BE2C (cell line): ENCODE measurements at regions not wholly inside any gene's neighbourhood (a gene's known extent, or its start where the extent isn't known, plus 50 kb on each side); places are given as distances from the start of the nearest gene placed in this dataset.

ENCODE experiments used
- DNase-seq: peaks from one replicate; pipeline ENCODE4 v3.0.0-alpha.2; 2020
- H3K27me3 ChIP-seq: fragments of 250-450 bp; sonication (Bioruptor Pico); 2 replicates; pipeline ENCODE4 v1.5.1; 2020; ENCODE audit warnings: mild to moderate bottlenecking
- H3K36me3 ChIP-seq: fragments of 250-450 bp; sonication (Bioruptor Pico); 2 replicates; pipeline ENCODE4 v1.5.1; 2020; ENCODE audit warnings: mild to moderate bottlenecking
- H3K4me1 ChIP-seq: fragments of 250-450 bp; sonication (Bioruptor Pico); 2 replicates; pipeline ENCODE4 v1.5.1; 2020
- H3K4me3 ChIP-seq: 2 replicates; pipeline ENCODE4 v1.5.1; 2011; ENCODE audit warnings: low read depth, low read length
- H3K9me3 ChIP-seq: fragments of 250-450 bp; sonication (Bioruptor Pico); 2 replicates; pipeline ENCODE4 v1.5.1; 2020
- CTCF ChIP-seq: IDR thresholded peaks from 2 replicates; pipeline ENCODE4 v1.5.1; 2012; ENCODE audit warnings: mild to moderate bottlenecking, low read depth, low read length

- no peak overlapping the region for H3K4me3 ChIP-seq
- no peaks in the 10 kb centered on the region for H3K4me1 ChIP-seq
- no peaks in the 10 kb centered on the region for H3K9me3 ChIP-seq
- H3K27me3 ChIP-seq, result no peaks in the 10 kb centered on the region
- no peak for TF ChIP-seq CTCF
- no peaks in the 10 kb centered on the region for H3K36me3 ChIP-seq
- no peak for DNase-seq
Measured at GRCh38 chr13:91036886-91037285, 310.6 kb upstream of the MIR17HG start.

DNA sequence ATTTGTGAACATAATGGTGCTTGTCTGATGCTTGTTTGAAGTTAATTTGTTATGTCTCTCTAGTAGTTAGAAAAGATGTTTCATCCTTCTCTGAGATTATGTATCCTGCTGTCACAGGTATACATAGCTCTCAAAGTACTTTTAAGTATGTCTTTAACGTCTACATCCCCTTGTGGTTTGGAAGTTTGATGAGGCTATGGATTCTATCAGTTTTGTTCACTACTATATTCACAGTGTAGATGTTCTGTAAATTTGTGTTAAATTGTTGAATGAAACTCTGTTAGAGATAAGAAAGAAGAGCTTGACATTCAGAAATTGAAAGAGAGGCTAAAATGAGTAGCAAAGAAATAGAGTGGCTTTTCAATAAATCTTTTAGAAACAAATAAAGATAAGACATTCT lies 304.6 kb upstream of the MIR17HG start:
- Histone ChIP-seq H3K4me1 (no peaks in the 10 kb centered on the region), H3K9me3 (no peaks in the 10 kb centered on the region), H3K27me3 (no peaks in the 10 kb centered on the region), H3K36me3 (no peaks in the 10 kb centered on the region), H3K4me3 (no peak overlapping the region)
- no peak for TF ChIP-seq CTCF
- DNase-seq, result no peak

- DNase-seq, result no peak
- no peaks in the 10 kb centered on the region for H3K9me3 ChIP-seq
- no peak overlapping the region for H3K4me3 ChIP-seq
- no peaks in the 10 kb centered on the region for H3K27me3 ChIP-seq
- H3K4me1 ChIP-seq, result no peaks in the 10 kb centered on the region
- TF ChIP-seq CTCF, result peak; percentile 60
- no peaks in the 10 kb centered on the region for H3K36me3 ChIP-seq
Measured at GRCh38 chr13:91045351-91046034, 302.0 kb upstream of the MIR17HG start.

DNA sequence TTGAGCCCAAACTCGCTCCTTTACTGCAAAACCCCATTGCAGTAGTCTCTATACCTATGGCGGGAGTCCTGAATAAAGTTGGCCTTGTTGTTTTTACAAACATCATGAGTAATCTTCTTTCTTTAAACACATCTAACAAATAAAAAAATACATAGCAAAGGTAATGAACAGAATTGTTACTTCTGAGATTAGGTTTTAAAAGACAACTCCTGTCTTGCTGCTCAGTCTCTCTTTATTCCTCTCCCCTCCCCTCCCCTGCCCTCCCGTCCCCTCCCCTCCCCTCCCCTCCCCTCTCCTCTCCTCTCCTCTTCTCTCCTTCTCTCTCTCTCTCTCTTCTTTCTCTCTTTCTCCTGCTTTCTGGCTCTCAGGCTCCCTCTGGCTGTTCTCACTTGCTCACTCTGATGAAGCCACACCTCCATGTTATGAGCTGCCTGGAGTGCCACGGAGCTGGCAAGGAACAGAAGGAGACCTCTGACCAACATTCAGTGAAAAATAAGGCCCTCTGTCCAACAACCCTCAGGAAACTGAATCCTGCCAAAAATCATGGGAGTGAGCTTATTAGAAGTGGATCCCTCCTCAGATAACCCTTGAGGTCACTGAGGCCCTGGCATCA lies 300.7 kb upstream of the MIR17HG start:
- Histone ChIP-seq H3K4me3 (no peak overlapping the region), H3K36me3 (no peaks in the 10 kb centered on the region), H3K27me3 (no peaks in the 10 kb centered on the region), H3K9me3 (no peaks in the 10 kb centered on the region), H3K4me1 (no peaks in the 10 kb centered on the region)
- 0 out of 2 replicates have a peak, but pooled peaks have one; percentile 11 for TF ChIP-seq CTCF
- DNase-seq, result no peak

DNA sequence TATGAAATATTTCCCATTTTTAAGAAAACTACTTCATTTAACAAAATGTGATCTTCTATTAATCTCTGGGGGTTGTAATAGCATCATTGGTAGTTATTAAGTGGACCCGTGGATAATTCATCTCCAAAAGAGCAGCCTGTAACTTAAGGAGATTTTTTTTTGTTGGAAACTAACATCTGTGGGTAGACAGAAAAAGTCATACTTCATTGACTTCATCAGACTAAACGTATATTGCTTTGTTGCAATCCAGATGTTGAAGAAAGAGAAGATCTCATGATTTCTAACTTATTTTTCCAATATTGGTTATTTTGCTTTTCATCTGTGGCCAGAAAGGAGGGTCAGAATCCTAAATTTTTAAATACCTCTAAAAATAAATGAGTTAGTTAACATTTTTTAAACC lies 296.5 kb upstream of the MIR17HG start:
- no peaks in the 10 kb centered on the region for H3K27me3 ChIP-seq
- no peak for DNase-seq
- H3K4me1 ChIP-seq, result no peaks in the 10 kb centered on the region
- H3K4me3 ChIP-seq, result no peak overlapping the region
- no peaks in the 10 kb centered on the region for H3K9me3 ChIP-seq
- TF ChIP-seq CTCF, result no peak
- no peaks in the 10 kb centered on the region; the same call in 1 of the 2 replicates for H3K36me3 ChIP-seq

DNA sequence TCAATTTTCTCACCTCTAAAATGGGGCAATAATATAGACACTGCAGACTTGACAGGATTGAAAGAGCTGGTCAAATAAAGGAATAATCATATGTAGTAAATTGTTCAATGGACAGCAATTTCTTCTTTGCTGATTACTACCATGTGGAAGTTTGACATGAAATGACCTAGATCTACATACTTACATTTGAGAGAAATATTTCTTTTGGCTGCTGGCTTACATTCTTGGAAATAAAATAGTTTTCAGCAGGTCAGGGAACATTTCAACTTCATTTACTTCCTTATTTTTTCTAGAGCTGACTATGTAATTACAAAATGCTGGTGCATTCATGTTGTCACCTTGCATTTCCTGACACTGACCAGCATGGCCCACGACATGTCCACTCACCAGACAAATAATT lies 294.6 kb upstream of the MIR17HG start:
- no peak for DNase-seq
- no peak overlapping the region for H3K4me3 ChIP-seq
- no peaks in the 10 kb centered on the region for H3K9me3 ChIP-seq
- H3K27me3 ChIP-seq, result no peaks in the 10 kb centered on the region
- no peaks in the 10 kb centered on the region for H3K4me1 ChIP-seq
- no peaks in the 10 kb centered on the region; the same call in 1 of the 2 replicates for H3K36me3 ChIP-seq
- no peak for TF ChIP-seq CTCF
